ENCODE measurements at regions not wholly inside any gene's neighbourhood (a gene's known extent, or its start where the extent isn't known, plus 50 kb on each side); places are given as distances from the start of the nearest gene placed in this dataset.

DNA sequence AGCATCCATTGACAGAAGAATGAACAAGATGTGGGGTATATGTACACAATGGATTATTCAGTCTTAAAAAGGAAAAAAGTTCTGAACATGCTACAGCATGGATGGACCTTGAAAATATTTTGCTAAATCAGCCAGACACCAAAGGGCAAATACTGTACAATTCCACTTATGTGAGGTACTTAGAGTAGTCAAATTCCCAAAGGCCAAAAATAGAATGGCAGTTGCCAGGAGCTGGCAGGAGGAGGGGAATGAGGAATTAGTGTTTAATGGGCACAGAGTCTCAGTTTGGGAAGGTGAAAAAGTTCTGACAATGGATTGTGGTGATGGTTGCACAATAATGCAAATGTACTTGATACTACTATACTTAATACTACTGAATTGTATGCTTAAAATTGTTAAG is 193.2 kb downstream of the MBD2 start:
- TF ChIP-seq CTCF (IDR thresholded peaks at IDR 0.05; ENCODE audit: low read depth, low read length, missing control alignments): no peak
- H3K4me3 ChIP-seq (ENCODE audit: low read depth, low read length): no peak overlapping the region
- no peak for DNase-seq (ENCODE audit: low read depth)

GRCh38 chr18:54030434-54030833 is 194.0 kb downstream of the MBD2 start:
- no peak for DNase-seq (ENCODE audit: low read depth)
- no peak for TF ChIP-seq CTCF (IDR thresholded peaks at IDR 0.05; ENCODE audit: low read depth, low read length, missing control alignments)
- H3K4me3 ChIP-seq (ENCODE audit: low read depth, low read length): no peak overlapping the region

- TF ChIP-seq CTCF (IDR thresholded peaks at IDR 0.05; ENCODE audit: low read depth, low read length, missing control alignments): no peak
- no peak overlapping the region for H3K4me3 ChIP-seq (ENCODE audit: low read depth, low read length)
- no peak for DNase-seq (ENCODE audit: low read depth)
Observed at GRCh38 chr18:54023471-54023870, 201.0 kb downstream of the MBD2 start.

GRCh38 chr18:54020966-54021365 is 203.5 kb downstream of the MBD2 start:
- TF ChIP-seq CTCF (IDR thresholded peaks at IDR 0.05; ENCODE audit: low read depth, low read length, missing control alignments): no peak
- H3K4me3 ChIP-seq (ENCODE audit: low read depth, low read length): no peak overlapping the region
- DNase-seq (ENCODE audit: low read depth): no peak

DNA sequence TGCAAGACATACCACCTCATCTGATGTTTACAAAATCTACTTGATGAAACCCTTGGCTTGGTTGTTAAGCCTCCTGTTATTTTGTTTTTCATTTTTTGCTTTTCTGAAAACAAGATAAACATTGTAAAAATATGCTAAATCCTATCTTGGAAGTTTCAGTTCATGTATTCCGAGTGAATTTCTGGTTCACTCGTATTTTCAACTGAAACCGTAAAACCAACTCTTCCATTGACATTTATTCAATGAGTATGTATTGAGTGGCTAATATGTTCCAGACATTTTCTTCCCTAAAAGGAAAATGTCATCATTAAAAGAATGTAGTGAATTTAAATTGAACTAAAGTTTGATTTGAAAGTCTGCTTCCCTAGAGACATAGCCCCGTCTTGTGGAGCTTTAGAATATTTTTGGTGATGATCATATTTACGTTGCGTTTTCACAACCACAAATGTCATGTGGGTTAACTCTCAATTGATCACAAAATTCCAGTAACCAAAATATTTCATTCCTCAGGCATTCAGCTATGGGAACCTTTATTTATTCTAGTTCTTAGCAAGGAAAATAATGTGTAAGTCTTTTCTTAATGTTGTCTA is 204.2 kb downstream of the MBD2 start:
- DNase-seq (ENCODE audit: low read depth): no peak
- no peak overlapping the region for H3K4me3 ChIP-seq (ENCODE audit: low read depth, low read length)
- TF ChIP-seq CTCF (IDR thresholded peaks at IDR 0.05; ENCODE audit: low read depth, low read length, missing control alignments): no peak

DNA sequence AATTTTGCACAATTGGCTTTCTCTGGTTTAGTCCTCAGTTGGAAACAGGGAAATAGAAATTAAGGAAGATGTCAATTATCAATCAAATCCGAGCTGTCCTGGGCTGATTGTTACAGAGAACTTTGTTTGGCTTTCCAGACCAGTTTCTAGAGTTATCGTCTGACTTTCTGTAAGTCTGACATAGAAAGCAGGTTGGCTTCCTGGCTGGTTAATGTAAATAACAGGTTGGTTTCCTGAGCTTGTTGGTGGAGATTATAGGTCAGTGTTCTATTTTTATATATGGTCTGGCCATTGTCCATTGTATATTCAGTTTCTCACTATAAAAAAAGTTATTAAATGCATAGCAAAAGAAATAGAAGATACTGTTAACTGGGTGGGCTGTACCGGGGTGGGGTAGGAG is 204.8 kb downstream of the MBD2 start:
- no peak for DNase-seq (ENCODE audit: low read depth)
- no peak for TF ChIP-seq CTCF (IDR thresholded peaks at IDR 0.05; ENCODE audit: low read depth, low read length, missing control alignments)
- no peak overlapping the region for H3K4me3 ChIP-seq (ENCODE audit: low read depth, low read length)

- no peak overlapping the region for H3K4me3 ChIP-seq (ENCODE audit: low read depth, low read length)
- TF ChIP-seq CTCF (IDR thresholded peaks at IDR 0.05; ENCODE audit: low read depth, low read length, missing control alignments): no peak
- no peak for DNase-seq (ENCODE audit: low read depth)
Observed at GRCh38 chr18:54013452-54013851, 211.0 kb downstream of the MBD2 start.

Data from GM12864 (cell line).